GM12872 (cell line): ENCODE measurements at regions not wholly inside any gene's neighbourhood (a gene's known extent, or its start where the extent isn't known, plus 50 kb on each side); places are given as distances from the start of the nearest gene placed in this dataset.
A peak's percentile ranks its signal among the peaks of the same experiment; 100 is the strongest.

Source experiments
- CTCF ChIP-seq: IDR thresholded peaks from 3 replicates; pipeline ENCODE4 v1.5.1; 2011; ENCODE audit warnings: low read depth, mild to moderate bottlenecking, low read length, moderate library complexity; ENCODE audit not compliant: insufficient read depth

- TF ChIP-seq CTCF, result peak; percentile 98
Observed at GRCh38 chr7:131688738-131689661, 132.6 kb upstream of the PODXL start.

GRCh38 chr7:131687296-131687695, 130.9 kb upstream of the PODXL start:
- no peak for TF ChIP-seq CTCF

GRCh38 chr7:131686833-131687232, 130.4 kb upstream of the PODXL start:
- TF ChIP-seq CTCF, result no peak

GRCh38 chr7:131683536-131684125, 127.2 kb upstream of the PODXL start:
- TF ChIP-seq CTCF, result no peak

- TF ChIP-seq CTCF, result no peak
Observed at GRCh38 chr7:131681961-131682360, 125.5 kb upstream of the PODXL start.

- TF ChIP-seq CTCF, result no peak
Observed at GRCh38 chr7:131674131-131674530, 117.7 kb upstream of the PODXL start.

- TF ChIP-seq CTCF, result no peak
Observed at GRCh38 chr7:131673576-131673975, 117.1 kb upstream of the PODXL start.
